ENCODE measurements at regions not wholly inside any gene's neighbourhood (a gene's known extent, or its start where the extent isn't known, plus 50 kb on each side); places are given as distances from the start of the nearest gene placed in this dataset.

GRCh38 chrX:40853004-40853815, 117.9 kb upstream of the MED14 start:
- WGBS, 2 donors: 75 to 80% methylated on average over 4 of the region's 4 CpGs
- Histone ChIP-seq H3K4me3 (no peak overlapping the region), H3K9me3 (peaks cover 0 to 7% (median 0%) of the 10 kb centered on the region in 11 donors), H3K36me3 (no peaks in the 10 kb centered on the region), H3K4me1 (no peaks in the 10 kb centered on the region), H3K27me3 (peaks cover 0 to 19% (median 0%) of the 10 kb centered on the region in 7 donors), H3K27ac (no peak overlapping the region)
- intact Hi-C loops (cut with DNase I): no loop called here
- ATAC-seq: no peak
- TF ChIP-seq, protein P1, sequence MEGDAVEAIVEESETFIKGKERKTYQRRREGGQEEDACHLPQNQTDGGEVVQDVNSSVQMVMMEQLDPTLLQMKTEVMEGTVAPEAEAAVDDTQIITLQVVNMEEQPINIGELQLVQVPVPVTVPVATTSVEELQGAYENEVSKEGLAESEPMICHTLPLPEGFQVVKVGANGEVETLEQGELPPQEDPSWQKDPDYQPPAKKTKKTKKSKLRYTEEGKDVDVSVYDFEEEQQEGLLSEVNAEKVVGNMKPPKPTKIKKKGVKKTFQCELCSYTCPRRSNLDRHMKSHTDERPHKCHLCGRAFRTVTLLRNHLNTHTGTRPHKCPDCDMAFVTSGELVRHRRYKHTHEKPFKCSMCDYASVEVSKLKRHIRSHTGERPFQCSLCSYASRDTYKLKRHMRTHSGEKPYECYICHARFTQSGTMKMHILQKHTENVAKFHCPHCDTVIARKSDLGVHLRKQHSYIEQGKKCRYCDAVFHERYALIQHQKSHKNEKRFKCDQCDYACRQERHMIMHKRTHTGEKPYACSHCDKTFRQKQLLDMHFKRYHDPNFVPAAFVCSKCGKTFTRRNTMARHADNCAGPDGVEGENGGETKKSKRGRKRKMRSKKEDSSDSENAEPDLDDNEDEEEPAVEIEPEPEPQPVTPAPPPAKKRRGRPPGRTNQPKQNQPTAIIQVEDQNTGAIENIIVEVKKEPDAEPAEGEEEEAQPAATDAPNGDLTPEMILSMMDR (IDR thresholded peaks at IDR 0.05): no peak
- DNase-seq: no peak

DNA sequence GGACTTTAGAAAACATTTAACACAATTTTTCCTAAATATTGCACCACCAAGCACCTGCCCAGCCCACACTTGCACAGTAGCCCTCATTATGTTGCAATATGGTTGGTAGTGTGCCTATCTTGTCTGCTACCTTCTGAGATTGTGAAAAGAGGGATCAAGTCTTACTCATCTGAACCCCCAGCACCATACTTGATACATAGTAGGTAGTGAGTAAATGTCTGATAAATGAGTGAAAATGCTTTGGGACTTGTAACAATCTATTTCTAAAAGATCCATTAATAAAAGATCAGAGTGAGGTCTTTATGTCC, 118.4 kb upstream of the MED14 start:
- TF ChIP-seq, protein P1 (IDR thresholded peaks at IDR 0.05): no peak
- Histone ChIP-seq H3K27ac (no peak overlapping the region), H3K27me3 (peaks cover 0 to 13% (median 0%) of the 10 kb centered on the region in 7 donors), H3K9me3 (peaks cover 0 to 7% (median 0%) of the 10 kb centered on the region in 11 donors), H3K4me3 (no peak overlapping the region), H3K4me1 (no peaks in the 10 kb centered on the region), H3K36me3 (no peaks in the 10 kb centered on the region)
- ATAC-seq (no peak), DNase-seq (no peak)
- intact Hi-C loops (cut with DNase I): no loop called here

- TF ChIP-seq, protein P1 (IDR thresholded peaks at IDR 0.05): no peak
- no peak for DNase-seq
- intact Hi-C loops (cut with DNase I): no loop called here
- ATAC-seq: no peak
- Histone ChIP-seq H3K9me3 (peaks cover 0 to 7% (median 0%) of the 10 kb centered on the region in 11 donors), H3K36me3 (no peaks in the 10 kb centered on the region), H3K4me1 (no peaks in the 10 kb centered on the region), H3K27me3 (peaks cover 0 to 10% (median 0%) of the 10 kb centered on the region in 7 donors), H3K27ac (no peak overlapping the region), H3K4me3 (no peak overlapping the region)
- WGBS, 2 donors: 93 to 96% methylated on average over 1 of the region's 1 CpG
Observed at GRCh38 chrX:40854242-40854641, 118.9 kb upstream of the MED14 start.

- H3K4me1 ChIP-seq: no peaks in the 10 kb centered on the region
- ATAC-seq (peak in 2 of 8 donors; percentile 27 to 69), DNase-seq (no peak)
- TF ChIP-seq, protein P1 (IDR thresholded peaks at IDR 0.05): no peak
- H3K9me3 ChIP-seq: peaks cover 0 to 2% (median 0%) of the 10 kb centered on the region in 11 donors
- peaks cover 0 to 8% (median 0%) of the 10 kb centered on the region in 7 donors for H3K27me3 ChIP-seq
- intact Hi-C loops (cut with DNase I): no loop called here
- H3K36me3 ChIP-seq: no peaks in the 10 kb centered on the region
- H3K4me3 ChIP-seq: no peak overlapping the region
- H3K27ac ChIP-seq: no peak overlapping the region
Observed at GRCh38 chrX:40855411-40855810, 120.1 kb upstream of the MED14 start.

Measured in heart right ventricle (tissue), 16 donors.